CD4-positive, CD25-positive, alpha-beta regulatory T cell (primary cell): ENCODE measurements at regions not wholly inside any gene's neighbourhood (a gene's known extent, or its start where the extent isn't known, plus 50 kb on each side); places are given as distances from the start of the nearest gene placed in this dataset.

Experiments used
- ATAC-seq, 2 donors: fragments of 150-1000 bp; cut with Tn5 transposase; one replicate each; pipeline ENCODE4 v1.10.0; 2021; ENCODE audit warnings: low read depth in 2 of 2, moderate number of reproducible peaks in 2 of 2, moderate library complexity in 1 of 2
- DNase-seq, 3 donors: peaks; one replicate each; pipeline versions ENCODE4 v3.0.0 to v3.0.0-alpha.2; 2012 to 2022; ENCODE audit warnings: mixed read lengths in 1 of 3
- H3K27ac ChIP-seq: one replicate; pipeline ENCODE4 v1.7.0; 2013; ENCODE audit warnings: mild to moderate bottlenecking, low read length; ENCODE audit not compliant: insufficient read depth, poor library complexity, severe bottlenecking
- H3K27me3 ChIP-seq: one replicate; pipeline ENCODE4 v1.7.0; 2013; ENCODE audit warnings: low read length; ENCODE audit not compliant: control insufficient read depth, insufficient read depth
- H3K36me3 ChIP-seq: one replicate; pipeline ENCODE4 v1.7.0; 2013; ENCODE audit warnings: mild to moderate bottlenecking, low read length, moderate library complexity; ENCODE audit not compliant: control insufficient read depth, insufficient read depth
- H3K4me1 ChIP-seq: 2 replicates; pipeline ENCODE4 v1.7.0; 2013; ENCODE audit warnings: mild to moderate bottlenecking, low read length; ENCODE audit not compliant: insufficient read depth, control insufficient read depth, poor library complexity, severe bottlenecking
- H3K4me3 ChIP-seq: one replicate; pipeline ENCODE4 v1.7.0; 2013; ENCODE audit warnings: low read depth, mild to moderate bottlenecking, low read length, moderate library complexity
- H3K9me3 ChIP-seq, 2 experiments: 1 replicate in 1 of 2; 2 replicates in 1 of 2; pipeline ENCODE4 v1.7.0; 2013; ENCODE audit warnings: low read length in 2 of 2, mild to moderate bottlenecking in 1 of 2, moderate library complexity in 1 of 2; ENCODE audit not compliant: control insufficient read depth in 2 of 2
- H3K27ac Mint-ChIP-seq, 3 donors: one replicate each; pipeline ENCODE4 v1.8.0; 2020 to 2022; ENCODE audit warnings: mild to moderate bottlenecking in 3 of 3, mixed read lengths in 3 of 3, moderate library complexity in 2 of 3
- H3K27me3 Mint-ChIP-seq: one replicate; pipeline ENCODE4 v1.8.0; 2022; ENCODE audit warnings: mild to moderate bottlenecking, mixed read lengths
- H3K36me3 Mint-ChIP-seq: one replicate; pipeline ENCODE4 v1.8.0; 2020; ENCODE audit warnings: mixed read lengths
- H3K4me1 Mint-ChIP-seq, 4 donors: one replicate each; pipeline ENCODE4 v1.8.0; 2020 to 2022; ENCODE audit warnings: mixed read lengths in 4 of 4, mild to moderate bottlenecking in 1 of 4
- H3K4me3 Mint-ChIP-seq, 4 donors: one replicate each; pipeline ENCODE4 v1.8.0; 2020 to 2022; ENCODE audit warnings: mild to moderate bottlenecking in 4 of 4, mixed read lengths in 4 of 4, moderate library complexity in 3 of 4
- H3K9me3 Mint-ChIP-seq, 7 donors: one replicate each; pipeline ENCODE4 v1.8.0; 2020 to 2022; ENCODE audit warnings: mixed read lengths in 7 of 7, mild to moderate bottlenecking in 3 of 7, moderate library complexity in 2 of 7

DNA sequence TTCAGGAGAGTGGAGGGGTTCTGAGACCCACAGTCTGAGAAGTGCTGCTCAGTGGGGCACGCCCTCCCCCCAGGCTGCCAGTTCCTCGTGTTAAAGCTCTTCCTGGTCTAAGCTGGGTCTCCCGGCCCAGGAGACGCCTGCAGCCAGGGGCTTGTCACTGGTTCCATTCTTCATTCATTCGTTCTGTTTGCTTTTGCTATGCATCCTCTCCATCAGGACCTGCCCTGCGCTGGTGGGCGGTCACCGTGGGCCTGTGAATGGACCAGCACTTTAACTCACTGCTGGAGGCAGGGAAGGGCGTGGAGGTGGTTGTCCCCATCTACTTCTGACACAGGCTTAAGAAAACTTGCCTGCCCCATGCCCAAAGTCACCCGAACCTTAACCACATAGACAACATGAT, 272.8 kb upstream of the HDAC4 start:
- H3K4me3 Mint-ChIP-seq = no peak overlapping the region
- Histone ChIP-seq H3K9me3 (no peaks in the 10 kb centered on the region), H3K27me3 (no peaks in the 10 kb centered on the region), H3K27ac (no peak overlapping the region), H3K4me3 (no peak overlapping the region), H3K4me1 (no peaks in the 10 kb centered on the region), H3K36me3 (no peaks in the 10 kb centered on the region)
- peaks cover 14% of the 10 kb centered on the region for H3K27me3 Mint-ChIP-seq
- no peaks in the 10 kb centered on the region for H3K36me3 Mint-ChIP-seq
- no peaks in the 10 kb centered on the region for H3K4me1 Mint-ChIP-seq
- DNase-seq (no peak), ATAC-seq (no peak)
- peak overlapping the region in 1 of 3 donors; percentile 72 for H3K27ac Mint-ChIP-seq
- no peaks in the 10 kb centered on the region for H3K9me3 Mint-ChIP-seq

DNA sequence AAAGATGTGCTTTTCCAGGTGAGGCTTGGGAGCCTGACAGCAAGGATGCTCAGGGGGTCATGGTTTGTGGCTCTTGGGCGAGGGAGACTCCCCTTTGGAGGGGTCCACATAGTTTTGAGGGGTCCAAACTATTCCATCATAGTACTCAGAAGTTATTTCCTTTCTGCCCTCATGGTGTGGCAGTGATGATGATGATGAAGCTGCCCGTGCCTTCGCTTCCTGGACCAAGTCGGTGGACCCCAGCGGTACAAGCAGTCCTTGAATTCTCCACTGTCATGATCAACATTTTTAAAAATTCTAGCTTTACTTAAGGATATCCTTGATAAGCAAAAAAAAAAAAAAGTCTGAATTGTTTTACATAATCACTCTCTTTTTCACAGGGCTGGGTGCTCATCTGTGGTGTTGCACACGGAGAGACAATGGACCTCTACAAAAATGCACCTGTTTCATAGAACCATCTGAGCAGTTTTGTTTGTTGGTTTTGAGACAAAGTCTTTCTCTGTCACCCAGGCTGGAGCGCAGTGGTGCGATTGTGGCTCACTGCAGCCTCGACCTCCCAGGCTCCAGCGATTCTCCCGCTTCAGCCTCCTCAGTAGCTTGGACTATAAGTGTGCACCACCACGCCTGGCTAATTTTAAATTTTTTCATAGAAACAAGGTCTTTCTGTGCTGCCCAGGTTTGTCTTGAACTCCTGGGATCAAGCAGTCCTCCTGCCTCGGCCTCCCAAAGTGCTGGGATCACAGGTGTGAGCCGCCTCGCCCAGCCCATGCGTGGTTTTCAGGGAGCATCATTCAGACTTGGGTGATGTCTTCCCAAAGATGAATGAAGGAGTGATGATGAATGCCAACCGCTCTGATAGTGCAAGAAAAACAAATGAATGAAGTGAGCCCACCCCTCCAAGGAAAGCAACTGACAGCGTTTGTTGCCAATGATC, 271.4 kb upstream of the HDAC4 start:
- Mint-ChIP-seq H3K36me3 (no peaks in the 10 kb centered on the region), H3K9me3 (no peaks in the 10 kb centered on the region), H3K4me1 (no peaks in the 10 kb centered on the region), H3K27me3 (peaks cover 11% of the 10 kb centered on the region), H3K27ac (no peak overlapping the region), H3K4me3 (no peak overlapping the region)
- Histone ChIP-seq H3K27ac (no peak overlapping the region), H3K36me3 (no peaks in the 10 kb centered on the region), H3K4me1 (no peaks in the 10 kb centered on the region), H3K27me3 (no peaks in the 10 kb centered on the region), H3K4me3 (no peak overlapping the region), H3K9me3 (no peaks in the 10 kb centered on the region)
- no peak for ATAC-seq
- no peak for DNase-seq

DNA sequence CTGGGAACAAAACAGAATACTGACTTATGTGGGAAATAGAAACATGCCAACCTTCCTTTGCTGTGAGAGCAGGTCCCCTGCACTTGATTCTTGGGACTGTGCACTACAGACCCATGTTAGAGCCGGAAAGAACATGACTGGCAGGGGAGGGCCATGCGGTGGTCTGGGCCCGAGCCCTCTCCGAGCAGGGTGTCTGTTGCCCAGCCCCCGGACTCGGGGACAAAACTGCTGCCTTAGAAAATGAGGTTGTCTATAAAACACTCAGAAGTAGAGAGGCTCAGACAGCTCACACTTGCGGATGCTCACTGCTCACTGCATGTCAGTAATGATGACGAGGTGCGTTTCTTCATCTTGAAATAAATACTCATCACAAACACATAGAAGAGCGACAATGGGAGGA, 270.7 kb upstream of the HDAC4 start:
- H3K9me3 ChIP-seq = no peaks in the 10 kb centered on the region
- Mint-ChIP-seq H3K9me3 (no peaks in the 10 kb centered on the region), H3K27me3 (peaks cover 11% of the 10 kb centered on the region), H3K4me1 (no peaks in the 10 kb centered on the region), H3K36me3 (no peaks in the 10 kb centered on the region), H3K27ac (peak overlapping the region in 1 of 3 donors; percentile 44), H3K4me3 (no peak overlapping the region)
- H3K27me3 ChIP-seq = no peaks in the 10 kb centered on the region
- no peaks in the 10 kb centered on the region for H3K4me1 ChIP-seq
- no peaks in the 10 kb centered on the region for H3K36me3 ChIP-seq
- no peak overlapping the region for H3K4me3 ChIP-seq
- no peak for ATAC-seq
- no peak for DNase-seq
- no peak overlapping the region for H3K27ac ChIP-seq

DNA sequence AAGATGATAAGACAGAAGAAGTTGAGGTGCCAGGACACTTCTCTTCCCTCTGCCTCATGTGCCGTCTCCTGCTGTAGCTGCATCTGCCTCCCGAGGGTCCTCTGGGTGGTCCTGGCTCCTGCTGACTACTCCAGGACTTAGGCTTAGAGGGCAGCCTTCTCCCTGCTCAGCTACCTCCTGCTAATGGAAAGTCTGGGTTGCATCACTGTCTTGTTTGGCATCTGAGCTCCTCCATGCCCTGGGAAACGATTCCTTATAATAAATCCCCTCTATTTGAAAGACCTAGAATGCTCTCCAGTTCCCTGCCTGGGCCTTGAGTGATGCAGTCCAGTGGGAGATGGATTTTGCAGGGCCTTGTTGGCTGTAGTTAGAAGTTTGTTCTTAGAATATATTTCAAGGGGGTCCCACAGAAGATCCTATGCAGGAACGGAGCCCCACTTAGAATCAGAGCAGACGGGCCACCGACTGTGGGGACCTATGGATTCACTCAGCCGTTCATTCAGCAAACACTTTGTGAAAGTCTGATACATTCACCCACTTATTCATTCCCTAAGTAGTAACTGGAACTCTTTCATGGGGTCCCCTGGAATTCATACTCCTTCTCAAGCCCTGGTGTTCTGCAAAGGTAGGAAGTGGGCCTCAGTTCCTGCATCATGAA, 269.8 kb upstream of the HDAC4 start:
- DNase-seq (no peak), ATAC-seq (no peak)
- Mint-ChIP-seq H3K36me3 (no peaks in the 10 kb centered on the region), H3K27me3 (peaks cover 11% of the 10 kb centered on the region), H3K4me1 (no peaks in the 10 kb centered on the region), H3K27ac (no peak overlapping the region), H3K9me3 (no peaks in the 10 kb centered on the region), H3K4me3 (no peak overlapping the region)
- no peaks in the 10 kb centered on the region for H3K4me1 ChIP-seq
- H3K27ac ChIP-seq = no peak overlapping the region
- no peak overlapping the region for H3K4me3 ChIP-seq
- no peaks in the 10 kb centered on the region for H3K9me3 ChIP-seq
- no peaks in the 10 kb centered on the region for H3K27me3 ChIP-seq
- H3K36me3 ChIP-seq = no peaks in the 10 kb centered on the region

DNA sequence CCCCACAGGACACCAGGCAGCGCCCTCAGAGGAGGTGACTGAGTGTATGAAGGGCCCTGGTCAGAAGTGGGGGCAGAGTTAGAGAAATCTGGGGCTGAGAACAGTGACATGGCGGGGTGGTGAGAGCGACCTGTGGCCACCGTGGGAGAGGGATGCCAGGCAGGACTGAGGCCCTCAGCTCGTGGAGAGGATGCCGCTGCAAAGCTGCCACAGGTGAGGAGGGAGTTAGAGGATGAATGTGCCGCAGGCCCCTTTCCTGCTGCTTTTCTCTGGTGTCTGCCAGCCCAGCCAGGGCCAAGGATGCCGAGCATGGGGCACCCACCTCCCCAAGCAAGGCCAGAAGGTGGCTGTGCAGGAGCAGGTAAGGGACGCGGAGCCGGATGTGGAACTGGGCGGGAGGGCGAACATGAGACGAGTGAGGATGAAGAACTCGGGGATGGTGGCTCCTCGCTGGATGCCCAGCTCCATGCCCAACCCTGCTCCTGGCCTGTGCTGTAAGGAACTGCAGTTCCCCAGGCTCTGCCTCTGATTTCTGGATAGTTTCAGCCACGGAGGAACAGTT, 269.2 kb upstream of the HDAC4 start:
- H3K27ac Mint-ChIP-seq = no peak overlapping the region
- H3K36me3 Mint-ChIP-seq = no peaks in the 10 kb centered on the region

DNA sequence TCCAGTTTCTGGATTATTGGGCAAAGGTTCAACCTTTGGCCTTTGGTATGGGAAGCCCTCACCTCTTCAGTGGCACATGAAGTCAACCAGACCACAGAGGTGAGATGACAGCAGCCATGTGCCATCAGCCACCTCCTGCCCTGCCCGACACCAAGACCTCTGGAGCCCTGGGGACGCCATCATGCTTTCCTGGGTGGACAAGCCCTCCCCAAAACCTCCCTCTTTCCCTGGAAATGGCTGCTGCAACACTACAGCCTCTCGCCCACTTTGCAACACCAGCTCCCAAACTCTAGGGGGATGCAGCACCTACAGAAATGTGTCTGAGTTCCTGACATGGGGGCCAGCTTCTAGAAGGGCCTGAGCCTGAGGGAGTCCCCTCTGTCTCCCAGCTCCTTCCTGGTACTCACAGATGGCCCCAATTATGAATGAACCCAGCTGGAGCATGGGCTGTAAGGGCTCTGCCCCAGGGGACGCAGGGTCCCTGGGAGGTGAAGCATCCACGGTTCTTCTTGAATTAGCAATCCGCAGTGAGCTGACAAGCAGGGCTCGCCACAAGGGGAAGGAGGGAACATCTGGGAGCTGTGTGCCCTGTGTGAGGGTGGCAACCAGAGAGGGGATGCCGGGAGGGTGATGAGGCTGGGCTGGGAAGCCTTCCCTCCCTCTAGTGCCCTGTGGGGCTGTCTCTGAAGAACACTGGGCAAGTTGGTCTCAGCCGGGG, 268.5 kb upstream of the HDAC4 start:
- Histone ChIP-seq H3K9me3 (no peaks in the 10 kb centered on the region), H3K4me3 (no peak overlapping the region), H3K36me3 (no peaks in the 10 kb centered on the region), H3K27me3 (no peaks in the 10 kb centered on the region), H3K27ac (no peak overlapping the region), H3K4me1 (no peaks in the 10 kb centered on the region)
- no peaks in the 10 kb centered on the region for H3K4me1 Mint-ChIP-seq
- H3K9me3 Mint-ChIP-seq = no peaks in the 10 kb centered on the region
- no peak overlapping the region for H3K4me3 Mint-ChIP-seq
- H3K36me3 Mint-ChIP-seq = no peaks in the 10 kb centered on the region
- ATAC-seq (no peak), DNase-seq (no peak)
- peak overlapping the region in 1 of 3 donors; percentile 68 for H3K27ac Mint-ChIP-seq
- H3K27me3 Mint-ChIP-seq = peaks cover 11% of the 10 kb centered on the region

More for the DNA sequence above, 269.2 kb upstream of the HDAC4 start:
- Histone ChIP-seq H3K4me1 (no peaks in the 10 kb centered on the region), H3K4me3 (no peak overlapping the region), H3K27me3 (no peaks in the 10 kb centered on the region), H3K9me3 (no peaks in the 10 kb centered on the region), H3K27ac (no peak overlapping the region), H3K36me3 (no peaks in the 10 kb centered on the region)
- H3K27me3 Mint-ChIP-seq = peaks cover 11% of the 10 kb centered on the region
- ATAC-seq (no peak), DNase-seq (no peak)
- no peaks in the 10 kb centered on the region for H3K4me1 Mint-ChIP-seq
- no peaks in the 10 kb centered on the region for H3K9me3 Mint-ChIP-seq
- no peak overlapping the region for H3K4me3 Mint-ChIP-seq

DNA sequence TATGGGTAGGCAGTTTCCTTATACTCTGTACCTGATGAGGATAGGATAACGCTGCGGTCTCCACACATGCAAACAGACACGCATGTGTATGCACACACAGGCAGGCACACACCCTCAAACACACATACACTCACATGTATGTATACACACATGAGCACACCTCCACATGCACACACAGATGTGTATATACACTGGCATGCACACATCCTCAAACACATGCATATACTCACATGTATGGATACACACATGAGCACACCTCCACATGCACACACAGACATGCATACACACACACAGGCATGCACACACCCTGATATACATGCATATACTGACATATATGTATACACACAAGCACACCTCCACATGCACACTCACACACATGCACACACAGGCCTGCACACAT, 267.8 kb upstream of the HDAC4 start:
- Histone ChIP-seq H3K9me3 (no peaks in the 10 kb centered on the region), H3K36me3 (no peaks in the 10 kb centered on the region), H3K4me1 (no peaks in the 10 kb centered on the region), H3K27me3 (no peaks in the 10 kb centered on the region), H3K4me3 (no peak overlapping the region), H3K27ac (no peak overlapping the region)
- H3K4me1 Mint-ChIP-seq = no peaks in the 10 kb centered on the region
- ATAC-seq = no peak
- H3K4me3 Mint-ChIP-seq = no peak overlapping the region
- no peaks in the 10 kb centered on the region for H3K9me3 Mint-ChIP-seq
- H3K36me3 Mint-ChIP-seq = no peaks in the 10 kb centered on the region
- DNase-seq = no peak
- H3K27me3 Mint-ChIP-seq = peaks cover 11% of the 10 kb centered on the region
- peak overlapping the region in 1 of 3 donors; percentile 68 for H3K27ac Mint-ChIP-seq
